Inferior parietal cortex (tissue), 1 donor: ENCODE measurements at regions not wholly inside any gene's neighbourhood (a gene's known extent, or its start where the extent isn't known, plus 50 kb on each side); places are given as distances from the start of the nearest gene placed in this dataset.

Experiments used
- DNase-seq: peaks from one replicate; pipeline ENCODE4 v3.0.0-alpha.2; 2016; ENCODE audit errors: extremely low spot score

GRCh38 chr9:7241694-7242093 is 483.9 kb downstream of the KDM4C start:
- DNase-seq = no peak

- no peak for DNase-seq
Observed at GRCh38 chr9:7240569-7241311, 483.0 kb downstream of the KDM4C start.

- DNase-seq = no peak
Observed at GRCh38 chr9:7239708-7240107, 481.9 kb downstream of the KDM4C start.

- no peak for DNase-seq
Observed at GRCh38 chr9:7238247-7238637, 480.5 kb downstream of the KDM4C start.

GRCh38 chr9:7237473-7238246 is 479.9 kb downstream of the KDM4C start:
- DNase-seq = no peak

- no peak for DNase-seq
Observed at GRCh38 chr9:7236186-7236585, 478.4 kb downstream of the KDM4C start.

GRCh38 chr9:7234144-7234543 is 476.4 kb downstream of the KDM4C start:
- no peak for DNase-seq

- DNase-seq = no peak
Observed at GRCh38 chr9:7229571-7229970, 471.8 kb downstream of the KDM4C start.

- DNase-seq = no peak
Observed at GRCh38 chr9:7228726-7229125, 471.0 kb downstream of the KDM4C start.

- no peak for DNase-seq
Observed at GRCh38 chr9:7227951-7228350, 470.2 kb downstream of the KDM4C start.

GRCh38 chr9:7226007-7226640 is 468.4 kb downstream of the KDM4C start:
- DNase-seq = no peak
